OCI-LY3 (cell line): ENCODE measurements at regions not wholly inside any gene's neighbourhood (a gene's known extent, or its start where the extent isn't known, plus 50 kb on each side); places are given as distances from the start of the nearest gene placed in this dataset.

ENCODE experiments used
- H2AFZ ChIP-seq: fragments of 200-600, 300-600 bp; shearing (Covaris generic); 2 replicates; pipeline ENCODE4 v1.6.0; 2014; ENCODE audit warnings: antibody characterized with exemption, low read depth, low read length
- H3K27ac ChIP-seq: fragments of 200-600, 300-600 bp; sonication (generic); 2 replicates; pipeline ENCODE4 v1.5.1; 2014; ENCODE audit warnings: mild to moderate bottlenecking, low read length, moderate library complexity, mixed read lengths
- H3K27me3 ChIP-seq: fragments of 200-600, 300-600 bp; sonication (generic); 2 replicates; pipeline ENCODE4 v1.6.1; 2014; ENCODE audit warnings: low read depth, low read length, mixed read lengths
- H3K36me3 ChIP-seq: fragments of 200-600, 300-600 bp; sonication (generic); replicated peaks from 2 replicates; pipeline ENCODE3; 2014; ENCODE audit warnings: low read depth, low read length, mixed read lengths
- H3K4me1 ChIP-seq: fragments of 300-600, 200-600 bp; sonication (generic); 2 replicates; pipeline ENCODE4 v1.6.1; 2014; ENCODE audit warnings: low read length, mixed read lengths
- H3K4me2 ChIP-seq: fragments of 200-600, 300-600 bp; sonication (generic); 2 replicates; pipeline ENCODE4 v1.6.1; 2014; ENCODE audit warnings: low read length, mixed read lengths
- H3K4me3 ChIP-seq: fragments of 300-600, 200-600 bp; sonication (generic); 2 replicates; pipeline ENCODE4 v1.5.1; 2014; ENCODE audit warnings: antibody characterized with exemption, mild to moderate bottlenecking, low read length, moderate library complexity
- H3K79me2 ChIP-seq: fragments of 300-600, 200-600 bp; shearing (Covaris generic); 2 replicates; pipeline ENCODE4 v1.6.1; 2014; ENCODE audit warnings: mild to moderate bottlenecking, low read length, mixed read lengths
- H3K9ac ChIP-seq: fragments of 300-600, 200-600 bp; shearing (Covaris generic); 2 replicates; pipeline ENCODE4 v1.6.0; 2014; ENCODE audit warnings: mild to moderate bottlenecking, low read length, moderate library complexity
- H3K9me3 ChIP-seq: fragments of 200-600, 300-600 bp; shearing (Covaris generic); 2 replicates; pipeline ENCODE4 v1.6.1; 2014; ENCODE audit warnings: low read length, mixed read lengths; ENCODE audit not compliant: insufficient read depth
- H4K20me1 ChIP-seq: fragments of 200-600, 300-600 bp; sonication (generic); 2 replicates; pipeline ENCODE4 v1.6.1; 2016; ENCODE audit warnings: low read length, mixed read lengths; ENCODE audit not compliant: insufficient read depth
- EZH2phosphoT487 ChIP-seq: fragments of 200-600 bp; shearing (Covaris generic); IDR thresholded peaks from 2 replicates; pipeline ENCODE4 v1.6.1; 2018; ENCODE audit warnings: antibody characterized with exemption, mixed run types, low read depth
- TF ChIP-seq, protein P1 (sequence below): fragments of 200-600, 300-600 bp; sonication (generic); IDR thresholded peaks from 2 replicates; pipeline ENCODE4 v1.5.1; 2014; ENCODE audit warnings: antibody characterized with exemption, low read length, low read depth

DNA sequence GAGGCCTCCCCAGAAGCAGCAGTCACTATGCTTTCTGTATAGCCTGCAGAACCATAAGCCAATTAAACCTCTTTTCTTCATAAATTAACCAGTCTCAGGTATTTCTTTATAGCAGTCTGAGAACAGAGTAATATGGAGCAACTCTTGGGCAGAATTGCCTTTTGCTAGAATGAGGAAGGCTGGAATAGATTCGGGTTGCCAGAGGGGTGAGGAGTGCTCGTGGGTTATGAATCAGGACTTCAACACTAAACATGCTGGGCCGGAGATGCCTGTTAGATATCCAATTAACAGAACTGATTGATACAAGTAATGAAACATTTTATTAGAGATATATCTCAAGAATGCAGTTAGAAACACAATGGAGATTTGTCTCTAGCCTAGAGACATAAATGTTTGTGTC, 140.9 kb upstream of the MAP3K1 start:
- Histone ChIP-seq H3K9me3 (0 out of 2 replicates have a peak, but pooled peaks cover 5% of the 10 kb centered on the region), H3K4me2 (no peak overlapping the region), H2AFZ (no peak overlapping the region)

DNA sequence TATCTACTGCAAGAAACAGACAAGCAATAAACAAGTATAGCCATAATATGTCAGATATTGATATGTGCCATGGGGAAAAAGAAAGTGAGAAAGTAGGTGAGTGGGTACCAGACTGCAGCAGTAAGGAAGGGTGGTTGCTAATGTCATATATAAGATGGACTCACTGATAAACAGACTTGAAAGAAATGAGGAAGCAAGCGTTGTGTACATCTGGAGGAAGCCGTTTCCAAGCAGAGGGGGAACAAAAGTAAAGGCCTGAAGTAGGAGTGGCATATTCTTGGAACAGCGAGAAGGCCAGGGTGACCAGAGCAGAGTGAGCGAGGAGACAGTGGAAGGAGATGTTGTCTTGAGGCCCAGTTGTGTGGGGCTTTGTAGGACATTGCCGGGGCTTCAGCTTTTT, 142.2 kb upstream of the MAP3K1 start:
- H3K27ac ChIP-seq: no peak overlapping the region
- no peaks in the 10 kb centered on the region for H4K20me1 ChIP-seq
- H3K4me2 ChIP-seq: no peak overlapping the region
- no peaks in the 10 kb centered on the region for H3K79me2 ChIP-seq
- no peak overlapping the region for H3K4me3 ChIP-seq
- no peak overlapping the region for H3K9ac ChIP-seq
- 0 out of 2 replicates have a peak, but pooled peaks cover 5% of the 10 kb centered on the region for H3K9me3 ChIP-seq
- TF ChIP-seq EZH2phosphoT487: no peak
- TF ChIP-seq, protein P1, sequence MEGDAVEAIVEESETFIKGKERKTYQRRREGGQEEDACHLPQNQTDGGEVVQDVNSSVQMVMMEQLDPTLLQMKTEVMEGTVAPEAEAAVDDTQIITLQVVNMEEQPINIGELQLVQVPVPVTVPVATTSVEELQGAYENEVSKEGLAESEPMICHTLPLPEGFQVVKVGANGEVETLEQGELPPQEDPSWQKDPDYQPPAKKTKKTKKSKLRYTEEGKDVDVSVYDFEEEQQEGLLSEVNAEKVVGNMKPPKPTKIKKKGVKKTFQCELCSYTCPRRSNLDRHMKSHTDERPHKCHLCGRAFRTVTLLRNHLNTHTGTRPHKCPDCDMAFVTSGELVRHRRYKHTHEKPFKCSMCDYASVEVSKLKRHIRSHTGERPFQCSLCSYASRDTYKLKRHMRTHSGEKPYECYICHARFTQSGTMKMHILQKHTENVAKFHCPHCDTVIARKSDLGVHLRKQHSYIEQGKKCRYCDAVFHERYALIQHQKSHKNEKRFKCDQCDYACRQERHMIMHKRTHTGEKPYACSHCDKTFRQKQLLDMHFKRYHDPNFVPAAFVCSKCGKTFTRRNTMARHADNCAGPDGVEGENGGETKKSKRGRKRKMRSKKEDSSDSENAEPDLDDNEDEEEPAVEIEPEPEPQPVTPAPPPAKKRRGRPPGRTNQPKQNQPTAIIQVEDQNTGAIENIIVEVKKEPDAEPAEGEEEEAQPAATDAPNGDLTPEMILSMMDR: no peak
- no peaks in the 10 kb centered on the region for H3K36me3 ChIP-seq
- H2AFZ ChIP-seq: no peak overlapping the region
- H3K27me3 ChIP-seq: no peaks in the 10 kb centered on the region
- peaks cover 48% of the 10 kb centered on the region for H3K4me1 ChIP-seq

More for the DNA sequence above, 140.9 kb upstream of the MAP3K1 start:
- no peaks in the 10 kb centered on the region for H4K20me1 ChIP-seq
- H3K27ac ChIP-seq: no peak overlapping the region
- no peak overlapping the region for H3K4me3 ChIP-seq
- H3K36me3 ChIP-seq: no peaks in the 10 kb centered on the region
- peaks cover 36% of the 10 kb centered on the region for H3K4me1 ChIP-seq
- no peaks in the 10 kb centered on the region for H3K79me2 ChIP-seq
- no peak overlapping the region for H3K9ac ChIP-seq
- TF ChIP-seq, protein P1: no peak
- no peak for TF ChIP-seq EZH2phosphoT487
- H3K27me3 ChIP-seq: no peaks in the 10 kb centered on the region

DNA sequence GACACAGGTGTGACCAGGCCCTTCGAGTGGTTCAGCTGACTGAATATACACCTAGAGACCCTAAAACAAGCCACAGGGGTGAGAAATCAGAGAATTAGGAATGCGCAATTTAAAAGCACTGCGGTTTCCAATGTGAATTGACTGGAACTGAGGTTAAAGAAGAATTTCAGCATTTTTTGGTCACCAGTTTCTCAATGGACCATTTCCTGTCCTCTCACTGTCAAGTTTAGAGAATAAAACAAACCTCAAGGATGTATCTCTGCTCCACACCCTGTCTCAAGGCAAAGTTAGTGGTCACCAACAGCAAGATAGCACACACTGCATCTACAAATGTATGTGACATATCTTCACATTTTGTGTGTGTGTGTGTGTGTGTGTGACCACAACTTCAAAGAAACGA, 143.8 kb upstream of the MAP3K1 start:
- Histone ChIP-seq H3K36me3 (no peaks in the 10 kb centered on the region), H3K9me3 (0 out of 2 replicates have a peak, but pooled peaks cover 5% of the 10 kb centered on the region), H3K4me2 (no peak overlapping the region; the same call in 1 of the 2 replicates), H4K20me1 (no peaks in the 10 kb centered on the region), H3K27ac (peak overlapping the region; percentile 100), H3K9ac (peak overlapping the region; percentile 84; the same call in 1 of the 2 replicates), H3K27me3 (no peaks in the 10 kb centered on the region), H3K4me1 (peaks cover 52% of the 10 kb centered on the region), H3K79me2 (no peaks in the 10 kb centered on the region), H2AFZ (peak overlapping the region; percentile 74), H3K4me3 (no peak overlapping the region)
- no peak for TF ChIP-seq EZH2phosphoT487
- TF ChIP-seq, protein P1: no peak

DNA sequence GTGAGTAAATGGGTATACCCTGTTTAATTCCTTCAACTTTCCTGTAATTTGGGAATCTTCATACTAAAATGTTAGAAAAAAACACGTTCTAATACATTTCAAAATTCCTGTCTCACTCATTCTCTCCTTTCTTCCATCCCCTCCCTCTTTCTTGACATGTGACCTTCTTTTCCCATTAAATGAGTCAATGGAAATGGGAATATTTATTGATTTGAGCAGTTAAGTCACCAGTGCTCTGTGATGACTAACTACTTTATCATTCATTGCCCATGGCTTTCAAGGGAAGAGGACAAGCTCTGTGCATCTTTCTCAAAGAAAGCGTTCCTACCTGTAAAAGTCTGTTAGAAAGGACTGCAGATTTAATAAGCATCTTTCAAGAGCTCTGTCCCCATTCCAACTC, 144.4 kb upstream of the MAP3K1 start:
- TF ChIP-seq, protein P1: no peak
- TF ChIP-seq EZH2phosphoT487: no peak
- Histone ChIP-seq H3K4me1 (peaks cover 52% of the 10 kb centered on the region), H3K36me3 (no peaks in the 10 kb centered on the region), H4K20me1 (no peaks in the 10 kb centered on the region), H3K27ac (peak overlapping the region; percentile 100), H3K4me2 (peak overlapping the region; percentile 75), H2AFZ (peak overlapping the region; percentile 74), H3K4me3 (peak overlapping the region; percentile 47; the same call in 1 of the 2 replicates), H3K79me2 (no peaks in the 10 kb centered on the region), H3K27me3 (no peaks in the 10 kb centered on the region), H3K9me3 (0 out of 2 replicates have a peak, but pooled peaks cover 5% of the 10 kb centered on the region), H3K9ac (peak overlapping the region; percentile 84)
